ENCODE measurements at regions not wholly inside any gene's neighbourhood (a gene's known extent, or its start where the extent isn't known, plus 50 kb on each side); places are given as distances from the start of the nearest gene placed in this dataset.

DNA sequence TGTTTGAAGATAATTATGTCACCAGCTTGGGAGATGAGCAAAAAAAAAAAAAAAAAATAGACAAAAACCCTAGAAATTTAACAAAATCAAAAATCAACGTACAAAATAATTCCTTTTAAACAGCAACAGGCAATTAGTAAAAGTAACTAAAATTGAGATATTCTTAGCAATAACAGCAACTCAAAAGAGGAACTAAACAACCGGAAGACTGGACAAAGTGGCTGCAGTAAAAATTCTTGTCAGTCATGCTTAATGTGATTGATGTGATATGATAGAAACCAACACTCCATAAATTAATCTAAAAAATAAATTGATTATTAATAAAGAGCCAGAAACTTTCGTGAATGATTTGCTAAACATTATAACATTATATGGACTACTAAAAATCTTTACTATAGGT lies 1534.6 kb upstream of the AGA start:
- H3K4me2 ChIP-seq (ENCODE audit: control insufficient read depth, insufficient read depth), result no peak overlapping the region
- BruUV-seq (replicated peaks), result no TSS peak
- no peak overlapping the region for H2AFZ ChIP-seq (ENCODE audit: control insufficient read depth, low read depth, low read length)
- RAD21 ChIA-PET (ENCODE audit: unreplicated experiment), result interaction anchor here (1.2 kb wide), 1 partner anchor 150 kb away, joined by 3 read pairs; no protein-coding TSS in a partner anchor
- DNase-seq (ENCODE audit: low read depth, low spot score), result no peak
- H3K9me3 ChIP-seq (replicated peaks; ENCODE audit: control insufficient read depth, insufficient read depth, low read length), result no peaks in the 10 kb centered on the region
- no peaks in the 10 kb centered on the region for H4K20me1 ChIP-seq (ENCODE audit: control insufficient read depth, insufficient read depth)
- no peaks in the 10 kb centered on the region for H3K36me3 ChIP-seq (ENCODE audit: control insufficient read depth in 2 of 2, insufficient read depth in 2 of 2, low read length in 1 of 2)
- SMC1A ChIA-PET (ENCODE audit: uncharacterized antibody, unreplicated experiment), result interaction anchor here (1.2 kb wide), 1 partner anchor 31 kb away, joined by 4 read pairs; no protein-coding TSS in a partner anchor
- ATAC-seq, result peak; percentile 73
- no peaks in the 10 kb centered on the region for H3K4me1 ChIP-seq (ENCODE audit: control insufficient read depth, insufficient read depth, low read length)
- no peaks in the 10 kb centered on the region for H3K79me2 ChIP-seq (ENCODE audit: control insufficient read depth, insufficient read depth, low read length)
- no peak overlapping the region for H3K4me3 ChIP-seq
- CTCF ChIA-PET, result no interaction called here
- 17% methylated on average over 3 of the region's 3 CpGs for WGBS (ENCODE audit: insufficient coverage, insufficient replicate concordance, low lambda C conversion rate, missing lambda C conversion rate)
- POLR2A ChIA-PET, result no interaction called here
- no peak for FAIRE-seq
- in situ Hi-C loops (cut with MboI), result no loop called here
- H3K9ac ChIP-seq (ENCODE audit: control insufficient read depth, insufficient read depth, low read length), result no peak overlapping the region
- H3K27ac ChIP-seq (ENCODE audit: control insufficient read depth, insufficient read depth), result no peak overlapping the region
- TF ChIP-seq, protein P1, sequence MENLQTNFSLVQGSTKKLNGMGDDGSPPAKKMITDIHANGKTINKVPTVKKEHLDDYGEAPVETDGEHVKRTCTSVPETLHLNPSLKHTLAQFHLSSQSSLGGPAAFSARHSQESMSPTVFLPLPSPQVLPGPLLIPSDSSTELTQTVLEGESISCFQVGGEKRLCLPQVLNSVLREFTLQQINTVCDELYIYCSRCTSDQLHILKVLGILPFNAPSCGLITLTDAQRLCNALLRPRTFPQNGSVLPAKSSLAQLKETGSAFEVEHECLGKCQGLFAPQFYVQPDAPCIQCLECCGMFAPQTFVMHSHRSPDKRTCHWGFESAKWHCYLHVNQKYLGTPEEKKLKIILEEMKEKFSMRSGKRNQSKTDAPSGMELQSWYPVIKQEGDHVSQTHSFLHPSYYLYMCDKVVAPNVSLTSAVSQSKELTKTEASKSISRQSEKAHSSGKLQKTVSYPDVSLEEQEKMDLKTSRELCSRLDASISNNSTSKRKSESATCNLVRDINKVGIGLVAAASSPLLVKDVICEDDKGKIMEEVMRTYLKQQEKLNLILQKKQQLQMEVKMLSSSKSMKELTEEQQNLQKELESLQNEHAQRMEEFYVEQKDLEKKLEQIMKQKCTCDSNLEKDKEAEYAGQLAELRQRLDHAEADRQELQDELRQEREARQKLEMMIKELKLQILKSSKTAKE (IDR thresholded peaks at IDR 0.05; ENCODE audit: low read depth, poor library complexity, severe bottlenecking), result no peak
- TF ChIP-seq RELA (IDR thresholded peaks at IDR 0.05; ENCODE audit: borderline replicate concordance, partially characterized antibody) (no peak), ATF7 (IDR thresholded peaks at IDR 0.05; ENCODE audit: low read depth) (peak; percentile 23; the same call in 1 of the 2 replicates), SMARCA5 (IDR thresholded peaks at IDR 0.05) (no peak), ZNF217 (IDR thresholded peaks at IDR 0.05) (no peak), KDM1A (IDR thresholded peaks at IDR 0.05; ENCODE audit: borderline replicate concordance) (no peak), CHD2 (IDR thresholded peaks at IDR 0.05; ENCODE audit: borderline replicate concordance, low read depth, low read length) (no peak), NFYB (IDR thresholded peaks at IDR 0.05; ENCODE audit: insufficient read depth, low read depth, low read length) (no peak), NBN (IDR thresholded peaks at IDR 0.05) (0 out of 2 replicates have a peak, but pooled peaks have one; percentile 31), IKZF2 (IDR thresholded peaks at IDR 0.05) (0 out of 4 replicates have a peak, but pooled peaks of 1 of the 2 experiments have one; percentile 14), MTA2 (IDR thresholded peaks at IDR 0.05; ENCODE audit: low read depth) (peak; percentile 54), SREBF1 (IDR thresholded peaks at IDR 0.05; ENCODE audit: low read length) (no peak)
- TF ChIP-seq, protein P2, sequence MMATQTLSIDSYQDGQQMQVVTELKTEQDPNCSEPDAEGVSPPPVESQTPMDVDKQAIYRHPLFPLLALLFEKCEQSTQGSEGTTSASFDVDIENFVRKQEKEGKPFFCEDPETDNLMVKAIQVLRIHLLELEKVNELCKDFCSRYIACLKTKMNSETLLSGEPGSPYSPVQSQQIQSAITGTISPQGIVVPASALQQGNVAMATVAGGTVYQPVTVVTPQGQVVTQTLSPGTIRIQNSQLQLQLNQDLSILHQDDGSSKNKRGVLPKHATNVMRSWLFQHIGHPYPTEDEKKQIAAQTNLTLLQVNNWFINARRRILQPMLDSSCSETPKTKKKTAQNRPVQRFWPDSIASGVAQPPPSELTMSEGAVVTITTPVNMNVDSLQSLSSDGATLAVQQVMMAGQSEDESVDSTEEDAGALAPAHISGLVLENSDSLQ (IDR thresholded peaks at IDR 0.05), result peak; percentile 47; the same call in 1 of the 2 replicates
- no peaks in the 10 kb centered on the region for H3K27me3 ChIP-seq (replicated peaks in 1 of 2; ENCODE audit: control insufficient read depth in 2 of 2, insufficient read depth in 2 of 2, low read length in 1 of 2)
- intact Hi-C loops (cut with micrococcal nuclease; ENCODE audit: unreplicated experiment), result no loop called here

Data from GM12878 (cell line).